GM21737 (cell line): ENCODE measurements at regions not wholly inside any gene's neighbourhood (a gene's known extent, or its start where the extent isn't known, plus 50 kb on each side); places are given as distances from the start of the nearest gene placed in this dataset.

ENCODE experiments used
- ATAC-seq: cut with Tn5 transposase; IDR thresholded peaks from one replicate; pipeline ENCODE4 v1.9.1; 2021; ENCODE audit warnings: mild to moderate bottlenecking, moderate library complexity; ENCODE audit not compliant: unreplicated experiment

DNA sequence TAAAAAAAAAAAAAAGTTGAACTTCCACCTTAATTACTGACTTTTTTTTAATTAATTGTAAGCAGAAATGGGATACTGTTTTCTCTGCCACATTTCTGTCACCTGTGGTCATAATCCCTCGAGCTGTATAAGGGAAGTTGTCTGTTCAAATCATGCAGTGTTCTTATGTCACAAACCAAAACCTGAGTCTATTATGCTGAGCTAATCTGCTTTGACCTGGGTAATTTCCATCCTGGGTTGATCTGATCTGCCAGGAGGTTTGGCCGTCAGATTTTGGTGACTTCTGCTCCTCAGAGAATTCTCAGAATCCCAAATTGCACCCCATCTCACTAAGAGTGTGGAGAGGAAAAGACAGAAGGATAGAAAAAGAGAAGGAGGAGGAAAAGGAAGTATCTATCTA is 683.1 kb downstream of the KCTD8 start:
- ATAC-seq: no peak

DNA sequence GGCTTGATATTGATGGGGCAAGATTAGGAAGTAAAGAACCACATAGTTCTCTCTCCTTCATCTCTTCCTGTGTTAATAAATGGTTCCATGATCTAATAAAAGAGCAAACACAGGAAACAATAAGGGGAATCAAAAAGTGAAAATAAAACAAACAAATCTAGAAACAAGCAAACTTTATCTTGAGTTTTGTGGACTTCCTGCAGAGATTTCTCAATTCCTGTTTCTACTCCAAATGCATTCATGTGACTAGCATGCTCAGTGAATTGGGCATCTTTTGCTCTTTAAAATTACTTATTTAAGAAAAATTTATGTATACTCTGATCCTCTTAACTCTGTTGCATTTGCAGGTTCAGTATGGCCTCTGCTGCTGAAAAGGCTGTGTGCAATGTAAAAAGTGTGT is 682.0 kb downstream of the KCTD8 start:
- no peak for ATAC-seq

DNA sequence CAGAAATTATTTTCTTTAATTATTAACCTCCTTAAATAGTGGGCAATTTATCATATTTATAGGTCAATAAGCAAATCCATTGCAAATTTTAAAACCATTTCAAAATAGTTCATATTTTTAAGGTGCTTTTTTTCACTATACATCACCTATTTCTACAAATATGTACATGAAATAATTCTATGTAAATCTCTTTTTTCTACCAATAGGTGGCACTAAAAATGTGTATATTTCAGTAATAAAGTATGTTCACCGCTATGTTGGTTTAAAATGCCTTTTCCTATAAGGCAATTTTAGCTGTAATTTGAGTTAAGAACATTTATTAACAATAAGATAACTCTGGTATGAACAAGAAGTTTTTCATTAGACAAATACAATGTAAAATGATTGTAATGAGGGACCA is 672.2 kb downstream of the KCTD8 start:
- no peak for ATAC-seq

DNA sequence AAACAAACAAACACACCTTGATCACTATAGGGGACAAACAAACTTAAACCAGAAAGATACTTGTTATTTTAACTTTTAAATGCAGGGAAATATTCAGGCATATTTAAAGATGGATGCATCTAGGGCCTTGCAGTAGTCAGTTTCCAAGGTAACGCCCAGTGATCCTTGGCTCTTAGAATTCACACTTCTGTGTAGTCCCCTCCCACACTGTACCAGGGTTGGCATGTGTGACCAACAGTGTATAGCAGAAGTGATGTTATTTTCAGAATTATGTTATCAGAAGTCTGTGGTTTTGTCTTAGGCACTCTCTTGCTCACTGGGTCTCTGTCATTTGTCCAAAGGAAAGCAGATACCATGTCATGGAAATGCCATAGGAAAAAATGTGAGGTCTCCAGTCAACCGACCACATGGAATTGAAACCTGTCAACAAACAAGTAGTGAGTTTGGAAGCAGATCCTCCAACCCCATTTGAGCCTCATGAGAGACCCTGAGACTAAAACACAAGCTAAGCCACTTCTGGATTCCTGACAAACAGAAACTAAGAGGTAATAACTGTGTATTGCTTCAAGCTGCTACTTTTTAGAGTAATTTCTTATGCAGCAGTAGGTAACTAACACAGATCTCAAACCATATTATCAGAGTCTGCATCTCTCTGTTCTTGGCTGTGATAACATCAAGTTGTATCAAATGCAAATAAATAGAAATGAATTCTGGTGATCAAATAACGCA is 670.3 kb downstream of the KCTD8 start:
- no peak for ATAC-seq

GRCh38 chr4:43781125-43781524 is 667.5 kb downstream of the KCTD8 start:
- ATAC-seq: no peak

DNA sequence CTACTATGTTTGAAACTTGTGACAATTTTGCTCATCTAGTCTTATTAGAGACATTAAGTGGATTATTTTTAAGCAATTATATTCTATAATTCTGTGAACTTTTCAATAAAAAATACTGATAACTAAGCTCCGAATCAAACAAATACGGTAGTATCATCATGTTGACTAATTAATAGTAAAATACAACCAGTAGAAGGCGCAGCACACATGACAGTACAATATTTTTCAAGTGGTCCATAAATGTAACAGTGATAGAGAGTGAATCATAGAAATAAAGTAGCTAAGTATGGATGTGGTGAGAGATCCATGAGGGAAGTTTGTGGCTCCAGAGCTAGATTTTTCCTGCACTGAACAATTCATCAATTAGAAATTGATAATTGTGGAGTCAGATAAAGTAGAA is 666.2 kb downstream of the KCTD8 start:
- ATAC-seq: no peak

DNA sequence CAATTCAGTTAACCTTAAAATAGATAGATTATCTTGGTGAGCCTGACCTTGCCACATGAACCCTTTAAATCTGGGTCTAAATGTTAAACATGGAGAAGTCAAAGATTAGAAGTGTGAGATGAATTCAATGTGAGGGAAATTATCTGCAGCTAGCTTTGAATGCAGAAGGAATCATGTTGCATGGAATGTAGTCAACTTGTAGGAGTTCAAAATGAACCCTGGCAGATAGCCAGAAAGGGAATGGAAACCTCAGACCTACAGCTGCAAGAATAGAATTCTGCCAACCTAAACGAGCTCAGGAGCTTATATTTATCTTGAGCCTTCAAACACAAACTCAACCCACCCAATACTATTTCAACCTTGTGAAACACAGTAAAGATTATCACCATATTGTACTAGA is 632.5 kb downstream of the KCTD8 start:
- no peak for ATAC-seq

DNA sequence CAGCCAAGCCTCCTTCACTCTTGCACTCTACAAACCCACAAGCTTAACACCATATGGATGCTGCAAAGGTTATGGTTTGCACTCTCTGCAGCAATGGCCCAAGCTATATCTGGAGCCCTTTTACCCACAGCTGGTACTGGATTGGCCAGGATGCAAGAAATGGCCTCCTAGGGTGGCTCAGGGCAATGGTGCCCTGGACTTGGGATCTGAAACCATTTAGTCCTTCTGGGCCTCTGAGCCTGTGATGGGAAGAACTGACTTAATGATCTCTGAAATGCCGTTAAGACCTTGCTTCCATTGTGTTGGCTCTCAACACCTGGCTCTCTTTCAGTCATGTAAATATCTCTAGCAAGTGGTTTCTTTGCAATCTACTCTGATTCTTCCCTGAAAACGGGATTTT is 626.0 kb downstream of the KCTD8 start:
- ATAC-seq: no peak

- no peak for ATAC-seq
Observed at GRCh38 chr4:43835869-43836268, 612.7 kb downstream of the KCTD8 start.

- ATAC-seq: no peak
Observed at GRCh38 chr4:43837171-43837570, 611.4 kb downstream of the KCTD8 start.

DNA sequence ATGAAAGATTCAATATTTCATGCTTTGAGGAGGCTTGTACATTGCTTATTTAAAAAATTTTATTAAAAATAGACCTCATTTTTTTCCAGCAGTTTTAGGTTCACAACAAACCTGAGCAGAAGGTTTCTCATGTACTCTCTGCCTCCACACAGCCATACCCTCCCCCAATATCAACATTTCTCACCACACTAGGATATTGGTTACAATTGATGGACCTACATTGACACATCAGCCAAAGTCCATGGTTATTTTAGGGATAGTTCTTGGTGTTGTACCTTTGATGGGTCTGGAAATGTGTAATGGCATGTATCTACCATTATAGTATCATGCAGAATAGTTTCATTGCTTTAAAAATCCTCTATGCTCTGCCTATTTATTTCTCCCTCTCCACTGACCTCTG is 611.0 kb downstream of the KCTD8 start:
- no peak for ATAC-seq

GRCh38 chr4:43842594-43842993 is 606.0 kb downstream of the KCTD8 start:
- no peak for ATAC-seq

DNA sequence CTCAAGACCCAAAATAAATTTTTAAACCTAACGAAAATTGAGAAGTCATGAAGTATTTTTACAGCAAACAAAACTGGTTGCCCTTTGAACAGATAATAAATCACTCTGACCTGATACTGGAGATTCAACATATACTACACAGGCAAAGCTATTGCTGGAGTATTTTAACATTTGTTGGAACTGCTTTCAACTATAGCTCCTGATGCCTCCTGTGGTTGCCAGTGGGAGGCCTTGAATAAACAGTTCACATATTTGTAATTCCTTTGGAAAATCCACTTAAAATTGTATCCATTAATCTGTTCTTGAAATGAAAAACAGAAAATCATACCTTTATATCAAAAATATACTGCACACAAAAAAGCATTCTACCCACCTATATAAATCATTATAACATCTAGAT is 605.1 kb downstream of the KCTD8 start:
- ATAC-seq: no peak

DNA sequence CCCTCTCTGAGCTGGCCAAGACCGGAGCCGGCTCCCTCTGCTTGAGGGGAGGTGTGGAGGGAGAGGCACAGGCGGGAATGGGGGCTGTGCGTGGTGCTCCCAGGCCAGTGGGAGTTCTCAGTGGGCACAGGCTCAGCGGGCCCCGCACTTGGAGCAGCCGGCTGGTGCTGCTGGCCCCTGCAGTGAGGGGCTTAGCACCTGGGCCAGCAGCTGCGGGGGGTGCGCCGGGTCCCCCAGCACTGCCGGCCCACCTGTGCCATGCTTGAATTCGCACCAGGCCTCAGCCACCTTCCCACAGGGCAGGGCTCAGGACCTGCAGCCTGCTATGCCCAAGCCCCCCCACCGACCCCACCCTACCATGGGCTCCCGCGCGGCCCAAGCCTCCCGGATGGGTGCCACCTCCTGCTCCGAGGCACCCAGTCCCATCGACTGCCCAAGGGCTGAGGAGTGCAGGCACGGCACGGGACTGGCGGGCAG is 602.5 kb downstream of the KCTD8 start:
- ATAC-seq: no peak

GRCh38 chr4:43853565-43854264 is 594.9 kb downstream of the KCTD8 start:
- no peak for ATAC-seq

DNA sequence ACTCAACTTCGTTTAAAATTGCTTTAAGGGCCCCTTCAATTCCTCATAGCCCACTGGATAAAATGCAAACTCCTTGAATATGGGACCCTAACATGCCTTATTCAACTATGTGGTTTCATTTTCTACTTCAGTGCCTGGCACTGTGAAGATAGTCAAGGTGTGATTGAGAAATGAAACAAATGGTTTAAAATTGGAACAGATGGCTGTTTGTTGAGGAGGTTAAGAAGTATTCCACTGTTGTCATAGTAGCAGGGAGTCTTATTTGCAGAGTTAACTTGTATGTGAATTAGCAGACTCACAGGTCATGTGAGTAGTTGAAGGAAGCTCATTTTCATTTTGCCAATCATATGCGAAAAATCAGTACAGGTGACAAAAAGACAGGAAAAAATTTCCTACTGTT is 593.3 kb downstream of the KCTD8 start:
- ATAC-seq: no peak

- ATAC-seq: no peak
Observed at GRCh38 chr4:43864616-43865146, 583.9 kb downstream of the KCTD8 start.

DNA sequence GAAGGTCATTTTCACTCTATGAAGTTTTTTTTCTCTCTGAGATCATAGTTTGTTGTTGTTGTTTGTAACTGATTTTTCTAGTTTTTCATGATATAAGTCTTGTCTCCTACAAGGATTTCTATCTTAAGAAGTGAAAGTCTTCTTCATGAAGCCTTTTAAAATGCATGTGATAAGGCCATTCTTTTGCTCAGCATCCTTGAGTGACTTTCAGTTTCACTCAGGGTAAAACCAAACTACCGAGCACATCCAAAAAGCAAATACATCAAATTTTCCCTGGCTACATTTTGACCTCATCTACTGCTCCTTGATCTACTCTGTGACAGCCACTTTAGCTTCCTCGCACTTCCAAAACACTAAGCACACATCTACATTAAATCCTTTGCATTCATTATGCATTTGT is 580.7 kb downstream of the KCTD8 start:
- ATAC-seq: no peak

- ATAC-seq: no peak
Observed at GRCh38 chr4:43875655-43876054, 573.0 kb downstream of the KCTD8 start.

DNA sequence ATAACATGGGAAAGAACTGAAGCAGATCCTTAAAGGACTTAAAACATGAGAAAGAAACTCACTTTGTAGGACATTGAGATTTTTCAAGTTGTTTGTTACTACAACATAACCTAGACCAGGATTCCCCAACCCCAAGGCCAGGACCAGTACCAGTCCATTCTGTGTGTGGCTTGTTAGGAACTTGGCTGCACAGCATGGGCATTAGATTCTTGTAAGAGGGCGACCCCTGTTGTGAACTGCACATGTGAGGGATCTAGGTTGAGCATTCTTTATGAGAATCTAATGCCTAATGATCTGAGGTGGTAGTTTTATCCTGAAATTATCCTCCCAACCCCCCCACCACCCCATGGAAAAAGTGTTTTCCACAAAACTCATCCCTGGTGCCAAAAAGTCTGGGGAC is 566.1 kb downstream of the KCTD8 start:
- no peak for ATAC-seq

DNA sequence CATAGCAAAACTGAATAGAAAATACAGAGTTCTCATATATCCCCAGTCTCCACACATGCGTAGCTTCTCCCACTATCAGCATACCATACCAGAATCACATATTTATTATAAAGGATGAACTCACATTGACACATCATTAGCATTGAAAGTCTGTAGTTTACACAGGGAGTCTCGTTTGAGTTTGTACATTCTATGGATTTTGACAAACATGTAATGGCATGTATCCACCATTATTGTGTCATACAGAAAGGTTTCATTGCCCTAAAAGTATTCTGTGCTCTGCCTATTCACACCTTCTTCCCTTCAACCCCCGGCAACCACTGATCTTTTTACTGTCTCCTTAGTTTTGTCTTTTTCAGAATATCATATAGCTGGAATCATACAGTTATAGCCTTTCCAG is 562.4 kb downstream of the KCTD8 start:
- no peak for ATAC-seq

DNA sequence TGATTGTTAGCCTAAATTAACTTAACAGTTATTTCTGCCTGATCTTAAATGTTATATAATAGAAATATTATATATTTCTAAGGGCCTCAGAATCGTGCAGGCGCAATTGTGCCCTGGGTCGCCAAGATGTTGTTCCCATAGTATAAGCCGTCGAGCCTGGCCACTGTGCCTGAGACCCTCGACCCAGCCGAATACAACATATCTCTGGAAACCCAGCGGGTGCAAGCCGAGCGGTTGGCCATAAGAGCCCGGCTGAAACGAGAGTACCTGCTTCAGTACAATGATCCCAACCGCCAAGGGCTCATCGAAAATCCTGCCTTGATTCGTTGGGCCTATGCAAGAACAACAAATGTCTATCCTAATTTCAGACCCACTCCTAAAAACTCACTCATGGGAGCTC is 549.8 kb downstream of the KCTD8 start:
- ATAC-seq: no peak
